ENCODE measurements at regions not wholly inside any gene's neighbourhood (a gene's known extent, or its start where the extent isn't known, plus 50 kb on each side); places are given as distances from the start of the nearest gene placed in this dataset.

- peak; percentile 92 for TF ChIP-seq CTCF (IDR thresholded peaks at IDR 0.05; ENCODE audit: insufficient read depth, low read length)
- no peak for TF ChIP-seq POLR2AphosphoS5 (IDR thresholded peaks at IDR 0.05; ENCODE audit: low read depth)
- TF ChIP-seq GABPA (IDR thresholded peaks at IDR 0.05; ENCODE audit: low read depth), result no peak
These were observed 61.8 kb upstream of the NBL1 start for GRCh38 chr1:19582318-19582717.
